Tibial nerve (tissue), 4 donors: ENCODE measurements at regions not wholly inside any gene's neighbourhood (a gene's known extent, or its start where the extent isn't known, plus 50 kb on each side); places are given as distances from the start of the nearest gene placed in this dataset.

Source experiments
- CTCF ChIP-seq, 5 experiments: fragments of 200-600 bp in 3 of 5; fragments of 450-650 bp in 2 of 5; sonication (generic) in 3 of 5; IDR thresholded peaks; one replicate each; pipeline ENCODE4 v1.5.1; 2016 to 2019; ENCODE audit warnings: antibody characterized with exemption in 5 of 5, mild to moderate bottlenecking in 3 of 5, moderate library complexity in 2 of 5
- EP300 ChIP-seq, 2 donors: sonication (generic); formaldehyde crosslinking; IDR thresholded peaks; one replicate each; pipeline ENCODE4 v1.6.1; 2017; ENCODE audit warnings: antibody characterized with exemption in 2 of 2, mild to moderate bottlenecking in 1 of 2
- POLR2A ChIP-seq, 2 donors: fragments of 450-650 bp; IDR thresholded peaks; one replicate each; pipeline ENCODE4 v1.6.1; 2017; ENCODE audit warnings: antibody characterized with exemption in 2 of 2, mild to moderate bottlenecking in 2 of 2, moderate library complexity in 2 of 2

- no peak for TF ChIP-seq POLR2A (IDR thresholded peaks at IDR 0.05)
- TF ChIP-seq CTCF (IDR thresholded peaks at IDR 0.05), result no peak
- TF ChIP-seq EP300 (IDR thresholded peaks at IDR 0.05), result no peak
These were observed 92.1 kb downstream of the FOXL3 start for GRCh38 chr7:382043-382400.
